Calu3 (cell line): ENCODE measurements at regions not wholly inside any gene's neighbourhood (a gene's known extent, or its start where the extent isn't known, plus 50 kb on each side); places are given as distances from the start of the nearest gene placed in this dataset.

Experiments used
- BruUV-seq: library from RNA; stranded (reverse); fragments of 400-500 nt; replicated peaks from 2 replicates; lab custom pipeline; 2021; lab: Mats Ljungman, UMichigan
- CTCF ChIA-PET: fragments of 300-600 bp; sonication (Branson Sonifier 250); formaldehyde crosslinking; loops from one replicate; lab custom pipeline; 2022; ENCODE audit warnings: antibody characterized with exemption; lab: Charles Lee
- DNase-seq: peaks from one replicate; pipeline ENCODE4 v3.0.0; 2022
- H3K27ac Mint-ChIP-seq: one replicate; pipeline ENCODE4 v1.8.0; 2022; ENCODE audit warnings: mixed read lengths; ENCODE audit not compliant: unreplicated experiment
- H3K27me3 Mint-ChIP-seq: one replicate; pipeline ENCODE4 v1.8.0; 2022; ENCODE audit warnings: mixed read lengths; ENCODE audit not compliant: unreplicated experiment
- H3K36me3 Mint-ChIP-seq: one replicate; pipeline ENCODE4 v1.8.0; 2022; ENCODE audit warnings: mild to moderate bottlenecking, moderate library complexity, mixed read lengths; ENCODE audit not compliant: insufficient read depth, unreplicated experiment
- H3K4me1 Mint-ChIP-seq: one replicate; pipeline ENCODE4 v1.8.0; 2022; ENCODE audit warnings: mild to moderate bottlenecking, low read depth, mixed read lengths; ENCODE audit not compliant: unreplicated experiment
- H3K4me3 Mint-ChIP-seq: one replicate; pipeline ENCODE4 v1.8.0; 2022; ENCODE audit warnings: mild to moderate bottlenecking, low read depth, moderate library complexity, mixed read lengths; ENCODE audit not compliant: unreplicated experiment
- H3K9me3 Mint-ChIP-seq: one replicate; pipeline ENCODE4 v1.8.0; 2022; ENCODE audit warnings: low read depth, mixed read lengths; ENCODE audit not compliant: unreplicated experiment
- CTCF ChIP-seq: fragments of 200-600 bp; IDR thresholded peaks from one replicate; pipeline ENCODE4 v1.8.0; 2022; ENCODE audit warnings: antibody characterized with exemption; ENCODE audit not compliant: unreplicated experiment
- intact Hi-C: fragments of 100-400 bp; cut with micrococcal nuclease; formaldehyde crosslinking; loops from one replicate; pipeline ENCODE4 v1.10.0; 2022; ENCODE audit not compliant: unreplicated experiment

- TF ChIP-seq CTCF = no peak
- DNase-seq = no peak
- H3K9me3 Mint-ChIP-seq = peaks cover 4% of the 10 kb centered on the region
Measured at GRCh38 chr10:9733766-9734165, 1283.9 kb upstream of the CELF2 start.

GRCh38 chr10:9734218-9734617, 1283.5 kb upstream of the CELF2 start:
- no peak overlapping the region for H3K4me3 Mint-ChIP-seq
- CTCF ChIA-PET = no interaction called here
- intact Hi-C loops = no loop called here

More at GRCh38 chr10:9733766-9734165, 1283.9 kb upstream of the CELF2 start:
- intact Hi-C loops = no loop called here
- H3K4me1 Mint-ChIP-seq = no peaks in the 10 kb centered on the region
- no peak overlapping the region for H3K4me3 Mint-ChIP-seq
- H3K27ac Mint-ChIP-seq = no peak overlapping the region
- no peaks in the 10 kb centered on the region for H3K36me3 Mint-ChIP-seq
- no TSS peak for BruUV-seq
- H3K27me3 Mint-ChIP-seq = no peaks in the 10 kb centered on the region
- CTCF ChIA-PET = no interaction called here

GRCh38 chr10:9735731-9736130, 1281.9 kb upstream of the CELF2 start:
- intact Hi-C loops = no loop called here
- DNase-seq = no peak
- Mint-ChIP-seq H3K9me3 (peaks cover 4% of the 10 kb centered on the region), H3K27ac (no peak overlapping the region), H3K36me3 (no peaks in the 10 kb centered on the region), H3K27me3 (no peaks in the 10 kb centered on the region), H3K4me3 (no peak overlapping the region), H3K4me1 (no peaks in the 10 kb centered on the region)
- CTCF ChIA-PET = interaction anchor here (0.7 kb wide), 1 partner anchor 57 kb away, joined by 4 read pairs; no protein-coding TSS in a partner anchor
- TF ChIP-seq CTCF = no peak
- no TSS peak for BruUV-seq

More at GRCh38 chr10:9734218-9734617, 1283.5 kb upstream of the CELF2 start:
- Mint-ChIP-seq H3K36me3 (no peaks in the 10 kb centered on the region), H3K9me3 (peaks cover 4% of the 10 kb centered on the region), H3K27me3 (no peaks in the 10 kb centered on the region), H3K27ac (no peak overlapping the region), H3K4me1 (no peaks in the 10 kb centered on the region)
- no TSS peak for BruUV-seq
- DNase-seq = no peak
- no peak for TF ChIP-seq CTCF

GRCh38 chr10:9743639-9744038, 1274.0 kb upstream of the CELF2 start:
- no peaks in the 10 kb centered on the region for H3K9me3 Mint-ChIP-seq
- no peak for TF ChIP-seq CTCF
- H3K36me3 Mint-ChIP-seq = no peaks in the 10 kb centered on the region
- H3K27ac Mint-ChIP-seq = no peak overlapping the region
- no peak overlapping the region for H3K4me3 Mint-ChIP-seq
- DNase-seq = no peak
- intact Hi-C loops = no loop called here
- BruUV-seq = no TSS peak
- H3K4me1 Mint-ChIP-seq = no peaks in the 10 kb centered on the region
- CTCF ChIA-PET = no interaction called here
- H3K27me3 Mint-ChIP-seq = no peaks in the 10 kb centered on the region
